SU-DHL-6 (cell line): ENCODE measurements at regions not wholly inside any gene's neighbourhood (a gene's known extent, or its start where the extent isn't known, plus 50 kb on each side); places are given as distances from the start of the nearest gene placed in this dataset.

Source experiments
- H2AFZ ChIP-seq: fragments of 200-600 bp; sonication (generic); 2 replicates; pipeline ENCODE4 v1.6.1; 2014; ENCODE audit warnings: low read depth, mild to moderate bottlenecking, moderate library complexity, mixed read lengths, antibody characterized with exemption, low read length; ENCODE audit not compliant: severe bottlenecking
- H3F3A ChIP-seq: fragments of 200-600 bp; shearing (Covaris generic); 2 replicates; pipeline ENCODE4 v1.6.0; 2016; ENCODE audit warnings: antibody characterized with exemption, mild to moderate bottlenecking; ENCODE audit not compliant: insufficient read depth
- H3K27ac ChIP-seq: fragments of 200-600 bp; sonication (generic); 2 replicates; pipeline ENCODE4 v1.5.1; 2016; ENCODE audit warnings: low read depth, mild to moderate bottlenecking, low read length, moderate library complexity, mixed read lengths
- H3K27me3 ChIP-seq: fragments of 200-600 bp; sonication (generic), shearing (Covaris generic); 2 replicates; pipeline ENCODE4 v1.6.0; 2014; ENCODE audit warnings: mild to moderate bottlenecking, low read length
- H3K36me3 ChIP-seq: fragments of 200-600 bp; sonication (generic); 2 replicates; pipeline ENCODE4 v1.6.1; 2014; ENCODE audit warnings: mild to moderate bottlenecking, low read length, mixed read lengths
- H3K4me2 ChIP-seq: fragments of 300-600, 200-600 bp; shearing (Covaris generic), sonication (generic); 2 replicates; pipeline ENCODE4 v1.6.0; 2014; ENCODE audit warnings: low read length, low read depth, mild to moderate bottlenecking; ENCODE audit not compliant: poor library complexity, severe bottlenecking
- H3K4me3 ChIP-seq: fragments of 200-600 bp; sonication (generic); 2 replicates; pipeline ENCODE4 v1.5.1; 2014; ENCODE audit warnings: antibody characterized with exemption, low read length, mild to moderate bottlenecking, mixed read lengths; ENCODE audit not compliant: insufficient read depth, poor library complexity, severe bottlenecking
- H3K79me2 ChIP-seq: fragments of 200-600 bp; sonication (generic); 2 replicates; pipeline ENCODE4 v1.6.1; 2014; ENCODE audit warnings: mild to moderate bottlenecking, low read length, moderate library complexity; ENCODE audit not compliant: insufficient read depth
- H3K9ac ChIP-seq: fragments of 200-600 bp; sonication (generic); 2 replicates; pipeline ENCODE4 v1.7.0; 2014; ENCODE audit warnings: mild to moderate bottlenecking, low read length
- H3K9me2 ChIP-seq: fragments of 200-600 bp; sonication (generic); replicated peaks from 2 replicates; pipeline ENCODE4 v1.6.1; 2014; ENCODE audit warnings: low read length; ENCODE audit not compliant: insufficient read depth
- H3K9me3 ChIP-seq: fragments of 200-600 bp; sonication (generic); 2 replicates; pipeline ENCODE4 v1.6.1; 2014; ENCODE audit warnings: low read length, mixed read lengths; ENCODE audit not compliant: insufficient read depth
- H4K20me1 ChIP-seq: fragments of 200-600 bp; sonication (generic); 2 replicates; pipeline ENCODE4 v1.6.1; 2014; ENCODE audit warnings: low read depth, mild to moderate bottlenecking, antibody characterized with exemption, low read length, moderate library complexity, mixed read lengths
- EZH2phosphoT487 ChIP-seq: fragments of 200-600 bp; sonication (generic), shearing (Covaris generic); conservative IDR thresholded peaks from 2 replicates; pipeline ENCODE4 v1.6.1; 2018; ENCODE audit warnings: mild to moderate bottlenecking, antibody characterized with exemption, low read length, moderate library complexity, mixed read lengths
- TF ChIP-seq, protein P1 (sequence below): fragments of 200-600 bp; sonication (generic); IDR thresholded peaks from one replicate; pipeline ENCODE4 v1.5.1; 2017; ENCODE audit warnings: antibody characterized with exemption, mild to moderate bottlenecking, low read length, moderate library complexity; ENCODE audit not compliant: insufficient read depth, poor library complexity, severe bottlenecking

DNA sequence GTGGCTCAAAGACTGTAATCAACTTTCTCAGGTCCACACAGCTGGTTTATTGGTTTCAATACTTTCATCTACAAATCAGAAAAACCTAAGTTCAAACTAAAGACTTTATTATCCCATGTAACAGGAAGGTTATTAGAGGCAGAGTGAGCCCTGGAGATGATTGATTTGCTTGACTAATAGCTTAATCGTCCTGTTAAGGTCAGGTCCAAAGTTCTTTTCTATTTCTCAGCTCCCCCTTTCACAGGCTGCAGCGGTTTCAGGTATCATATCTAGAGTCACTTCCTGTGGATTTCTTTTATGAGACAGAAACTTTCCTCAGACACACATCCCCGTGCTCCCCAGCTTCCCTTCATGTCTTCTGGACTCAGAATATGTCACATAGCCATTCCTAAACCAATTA is 166.4 kb downstream of the PRELID2 start:
- Histone ChIP-seq H3K9ac (no peak overlapping the region), H3K27ac (no peak overlapping the region), H3F3A (no peaks in the 10 kb centered on the region), H3K9me3 (no peaks in the 10 kb centered on the region), H3K4me3 (no peak overlapping the region), H3K4me2 (no peak overlapping the region), H3K27me3 (no peaks in the 10 kb centered on the region), H3K36me3 (no peaks in the 10 kb centered on the region), H3K9me2 (no peaks in the 10 kb centered on the region; the same call in 1 of the 2 replicates), H2AFZ (no peak overlapping the region), H3K79me2 (no peaks in the 10 kb centered on the region), H4K20me1 (no peaks in the 10 kb centered on the region)
- TF ChIP-seq, protein P1, sequence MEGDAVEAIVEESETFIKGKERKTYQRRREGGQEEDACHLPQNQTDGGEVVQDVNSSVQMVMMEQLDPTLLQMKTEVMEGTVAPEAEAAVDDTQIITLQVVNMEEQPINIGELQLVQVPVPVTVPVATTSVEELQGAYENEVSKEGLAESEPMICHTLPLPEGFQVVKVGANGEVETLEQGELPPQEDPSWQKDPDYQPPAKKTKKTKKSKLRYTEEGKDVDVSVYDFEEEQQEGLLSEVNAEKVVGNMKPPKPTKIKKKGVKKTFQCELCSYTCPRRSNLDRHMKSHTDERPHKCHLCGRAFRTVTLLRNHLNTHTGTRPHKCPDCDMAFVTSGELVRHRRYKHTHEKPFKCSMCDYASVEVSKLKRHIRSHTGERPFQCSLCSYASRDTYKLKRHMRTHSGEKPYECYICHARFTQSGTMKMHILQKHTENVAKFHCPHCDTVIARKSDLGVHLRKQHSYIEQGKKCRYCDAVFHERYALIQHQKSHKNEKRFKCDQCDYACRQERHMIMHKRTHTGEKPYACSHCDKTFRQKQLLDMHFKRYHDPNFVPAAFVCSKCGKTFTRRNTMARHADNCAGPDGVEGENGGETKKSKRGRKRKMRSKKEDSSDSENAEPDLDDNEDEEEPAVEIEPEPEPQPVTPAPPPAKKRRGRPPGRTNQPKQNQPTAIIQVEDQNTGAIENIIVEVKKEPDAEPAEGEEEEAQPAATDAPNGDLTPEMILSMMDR: no peak
- TF ChIP-seq EZH2phosphoT487: no peak

DNA sequence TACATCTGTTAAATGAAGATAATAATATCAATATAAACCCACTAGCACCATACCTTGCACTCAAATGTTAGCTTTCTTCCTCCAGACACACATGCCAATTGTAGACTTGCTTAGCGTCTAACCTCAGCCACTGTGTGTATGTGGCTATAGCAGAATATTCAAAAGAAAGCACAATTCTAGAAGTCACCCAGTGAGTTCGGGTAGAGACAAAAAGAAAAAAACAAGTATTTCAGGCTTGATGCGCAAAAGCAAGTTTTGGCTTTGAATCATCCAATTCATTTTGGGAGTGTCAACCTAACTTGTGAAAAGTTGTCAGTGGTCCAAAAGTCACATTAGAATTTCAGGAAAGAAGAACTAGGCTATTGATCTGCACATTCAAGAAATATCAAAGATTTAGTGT is 167.4 kb downstream of the PRELID2 start:
- Histone ChIP-seq H2AFZ (no peak overlapping the region), H3K9me3 (no peaks in the 10 kb centered on the region), H4K20me1 (no peaks in the 10 kb centered on the region), H3K9me2 (no peaks in the 10 kb centered on the region; the same call in 1 of the 2 replicates), H3K79me2 (no peaks in the 10 kb centered on the region), H3K4me2 (no peak overlapping the region), H3K27me3 (no peaks in the 10 kb centered on the region), H3F3A (no peaks in the 10 kb centered on the region), H3K9ac (no peak overlapping the region), H3K4me3 (no peak overlapping the region), H3K36me3 (no peaks in the 10 kb centered on the region), H3K27ac (no peak overlapping the region)
- no peak for TF ChIP-seq EZH2phosphoT487
- TF ChIP-seq, protein P1: no peak

DNA sequence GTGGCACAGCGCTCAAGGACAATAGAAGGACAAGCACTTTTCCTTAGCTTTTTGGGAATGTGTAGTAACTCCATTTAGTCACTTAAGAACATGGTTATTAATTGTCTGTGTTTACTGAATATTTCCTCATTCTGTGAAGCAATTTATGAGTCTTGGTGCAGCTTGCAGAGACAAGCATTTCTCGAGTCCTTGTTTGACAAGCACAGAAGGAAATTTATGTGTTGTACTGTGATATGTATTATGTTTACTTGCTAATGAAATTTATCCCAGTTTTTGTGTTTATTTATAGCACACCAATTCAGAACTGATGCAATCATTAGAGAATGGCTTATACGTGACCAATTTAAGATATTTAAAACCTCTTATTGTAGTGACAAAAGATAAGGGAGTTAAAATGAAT is 168.6 kb downstream of the PRELID2 start:
- no peak overlapping the region for H2AFZ ChIP-seq
- H3K27ac ChIP-seq: no peak overlapping the region
- H3K9ac ChIP-seq: no peak overlapping the region
- H3K79me2 ChIP-seq: no peaks in the 10 kb centered on the region
- H3K36me3 ChIP-seq: no peaks in the 10 kb centered on the region
- no peak overlapping the region for H3K4me3 ChIP-seq
- no peaks in the 10 kb centered on the region for H3F3A ChIP-seq
- H4K20me1 ChIP-seq: no peaks in the 10 kb centered on the region
- no peaks in the 10 kb centered on the region; the same call in 1 of the 2 replicates for H3K9me2 ChIP-seq
- TF ChIP-seq, protein P1: no peak
- no peak for TF ChIP-seq EZH2phosphoT487
- H3K27me3 ChIP-seq: no peaks in the 10 kb centered on the region
- H3K9me3 ChIP-seq: no peaks in the 10 kb centered on the region
- no peak overlapping the region for H3K4me2 ChIP-seq
